IPS-20b (cell line): ENCODE measurements at regions not wholly inside any gene's neighbourhood (a gene's known extent, or its start where the extent isn't known, plus 50 kb on each side); places are given as distances from the start of the nearest gene placed in this dataset.

Source experiments
- H3K27ac ChIP-seq: one replicate; pipeline ENCODE4 v1.5.1; 2013; ENCODE audit warnings: low read length
- H3K27me3 ChIP-seq: 2 replicates; pipeline ENCODE4 v1.6.1; 2013; ENCODE audit warnings: mild to moderate bottlenecking, low read length, inconsistent platforms; ENCODE audit not compliant: insufficient read depth
- H3K36me3 ChIP-seq: 2 replicates; pipeline ENCODE4 v1.6.1; 2013; ENCODE audit warnings: low read depth, mild to moderate bottlenecking, inconsistent platforms, low read length, moderate library complexity; ENCODE audit not compliant: insufficient read depth
- H3K4me1 ChIP-seq: 2 replicates; pipeline ENCODE4 v1.6.1; 2013; ENCODE audit warnings: mild to moderate bottlenecking, control low read depth, inconsistent platforms, low read length, moderate library complexity; ENCODE audit not compliant: insufficient read depth
- H3K4me3 ChIP-seq: 2 replicates; pipeline ENCODE4 v1.5.1; 2013; ENCODE audit warnings: mild to moderate bottlenecking, low read length, inconsistent platforms
- H3K9ac ChIP-seq: 2 replicates; pipeline ENCODE4 v1.6.1; 2013; ENCODE audit warnings: low read depth, mild to moderate bottlenecking, inconsistent platforms, low read length, moderate library complexity
- H3K9me3 ChIP-seq: 2 replicates; pipeline ENCODE4 v1.6.1; 2013; ENCODE audit warnings: mild to moderate bottlenecking, low read depth, low read length, inconsistent platforms; ENCODE audit not compliant: insufficient read depth

DNA sequence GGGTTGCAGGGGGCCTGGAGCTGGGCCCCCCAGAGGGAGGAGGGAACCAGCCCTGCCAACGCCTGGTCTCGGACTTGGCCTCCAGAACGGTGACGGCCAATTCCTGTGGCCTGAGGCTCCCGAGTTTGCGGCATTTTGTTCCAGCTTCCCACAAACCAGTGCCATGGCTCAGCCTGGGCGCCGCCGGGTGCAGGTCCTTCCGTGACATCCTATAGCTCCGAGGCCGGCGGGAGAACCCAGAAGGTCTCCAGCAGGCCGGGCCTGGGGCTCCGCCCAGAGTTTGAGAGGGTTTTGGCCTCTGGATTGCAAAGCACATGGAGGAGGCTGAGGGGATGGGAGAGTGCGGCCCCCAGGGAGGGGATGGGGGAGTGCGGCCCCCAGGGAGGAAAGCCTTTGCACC, 92.6 kb downstream of the UNCX start:
- no peaks in the 10 kb centered on the region for H3K27me3 ChIP-seq
- H3K27ac ChIP-seq, result no peak overlapping the region
- H3K4me3 ChIP-seq, result no peak overlapping the region
- no peaks in the 10 kb centered on the region for H3K9me3 ChIP-seq
- H3K4me1 ChIP-seq, result no peaks in the 10 kb centered on the region
- H3K36me3 ChIP-seq, result no peaks in the 10 kb centered on the region
- H3K9ac ChIP-seq, result no peak overlapping the region

- H3K9ac ChIP-seq, result no peak overlapping the region
- H3K4me1 ChIP-seq, result no peaks in the 10 kb centered on the region
- no peaks in the 10 kb centered on the region for H3K9me3 ChIP-seq
- no peaks in the 10 kb centered on the region for H3K36me3 ChIP-seq
- no peak overlapping the region for H3K4me3 ChIP-seq
- H3K27ac ChIP-seq, result no peak overlapping the region
- H3K27me3 ChIP-seq, result no peaks in the 10 kb centered on the region
These were observed 93.2 kb downstream of the UNCX start for GRCh38 chr7:1325646-1326510.

DNA sequence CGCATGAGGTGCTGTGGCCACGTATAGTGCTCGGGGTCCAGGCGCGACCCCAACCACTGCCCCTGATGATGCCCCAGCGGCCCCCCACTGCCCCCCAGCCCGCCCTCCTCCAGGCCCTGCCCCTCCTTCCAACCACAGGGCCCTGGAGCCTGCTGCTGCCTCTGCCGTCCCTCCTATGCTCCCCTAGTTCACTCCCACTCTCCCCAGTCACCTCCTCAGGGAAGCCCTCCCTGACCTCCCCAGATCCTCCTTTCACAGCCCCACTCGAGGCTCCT, 93.8 kb downstream of the UNCX start:
- Histone ChIP-seq H3K27ac (no peak overlapping the region), H3K4me1 (no peaks in the 10 kb centered on the region), H3K4me3 (no peak overlapping the region), H3K9me3 (no peaks in the 10 kb centered on the region), H3K9ac (no peak overlapping the region), H3K36me3 (no peaks in the 10 kb centered on the region), H3K27me3 (no peaks in the 10 kb centered on the region)

- Histone ChIP-seq H3K9ac (no peak overlapping the region), H3K27me3 (no peaks in the 10 kb centered on the region), H3K9me3 (no peaks in the 10 kb centered on the region), H3K4me1 (no peaks in the 10 kb centered on the region), H3K36me3 (no peaks in the 10 kb centered on the region), H3K27ac (no peak overlapping the region), H3K4me3 (no peak overlapping the region)
These were observed 96.6 kb downstream of the UNCX start for GRCh38 chr7:1329261-1329660.

GRCh38 chr7:1329966-1330800, 97.5 kb downstream of the UNCX start:
- no peak overlapping the region for H3K9ac ChIP-seq
- H3K36me3 ChIP-seq, result no peaks in the 10 kb centered on the region
- H3K4me1 ChIP-seq, result no peaks in the 10 kb centered on the region
- no peaks in the 10 kb centered on the region for H3K27me3 ChIP-seq
- H3K27ac ChIP-seq, result no peak overlapping the region
- no peaks in the 10 kb centered on the region for H3K9me3 ChIP-seq
- no peak overlapping the region for H3K4me3 ChIP-seq

GRCh38 chr7:1330801-1331425, 98.2 kb downstream of the UNCX start:
- H3K4me1 ChIP-seq, result no peaks in the 10 kb centered on the region
- no peak overlapping the region for H3K27ac ChIP-seq
- H3K9ac ChIP-seq, result no peak overlapping the region
- no peak overlapping the region for H3K4me3 ChIP-seq
- no peaks in the 10 kb centered on the region for H3K36me3 ChIP-seq
- no peaks in the 10 kb centered on the region for H3K27me3 ChIP-seq
- H3K9me3 ChIP-seq, result no peaks in the 10 kb centered on the region

DNA sequence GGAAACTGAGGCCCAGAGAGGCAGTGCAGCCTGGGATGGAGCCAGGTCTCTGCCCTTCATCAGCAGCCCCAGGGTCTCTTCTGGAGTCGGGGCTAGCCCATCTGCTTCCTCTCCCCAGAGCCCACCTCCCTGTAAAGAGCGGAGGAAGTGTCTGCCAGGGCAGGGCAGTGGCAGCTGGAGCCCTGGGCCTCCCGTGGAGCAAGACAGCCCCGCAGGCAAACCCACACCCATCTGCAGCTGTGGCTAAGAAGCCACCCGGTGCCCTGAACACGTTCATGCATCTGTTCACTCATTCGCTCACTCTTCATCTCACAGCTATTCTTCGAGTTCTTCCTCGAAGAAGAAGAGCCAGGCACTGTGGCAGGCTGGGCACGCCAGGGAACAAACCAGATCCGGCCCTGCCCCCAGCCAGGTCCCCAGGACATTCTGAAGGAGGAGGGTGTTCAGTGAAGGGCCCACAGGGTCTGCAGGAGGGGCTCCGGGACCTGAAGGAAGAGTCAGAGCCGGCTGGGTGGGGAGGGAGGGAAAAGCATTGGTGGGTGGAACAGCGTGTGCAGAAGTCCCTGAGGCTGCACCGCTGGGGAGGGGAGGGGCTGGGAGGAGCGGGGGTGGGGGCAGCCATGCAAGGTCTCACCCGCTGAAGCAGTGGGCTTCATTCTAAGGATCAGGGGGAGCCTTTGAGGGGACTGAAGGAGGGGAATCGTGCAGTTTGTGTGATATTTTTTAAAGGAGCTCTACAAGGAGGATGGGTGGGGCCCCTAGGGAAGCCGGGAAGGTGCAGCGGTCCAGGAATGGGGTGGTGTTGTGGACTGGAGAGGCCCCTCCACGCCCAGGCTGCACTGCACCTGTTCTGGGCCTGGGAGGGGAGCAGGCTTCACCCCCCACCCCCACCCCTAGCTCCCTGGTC, 99.1 kb downstream of the UNCX start:
- Histone ChIP-seq H3K9me3 (peaks cover 6% of the 10 kb centered on the region; the same call in 1 of the 2 replicates), H3K4me3 (no peak overlapping the region), H3K36me3 (no peaks in the 10 kb centered on the region), H3K27ac (no peak overlapping the region), H3K9ac (no peak overlapping the region), H3K27me3 (no peaks in the 10 kb centered on the region), H3K4me1 (no peaks in the 10 kb centered on the region)

DNA sequence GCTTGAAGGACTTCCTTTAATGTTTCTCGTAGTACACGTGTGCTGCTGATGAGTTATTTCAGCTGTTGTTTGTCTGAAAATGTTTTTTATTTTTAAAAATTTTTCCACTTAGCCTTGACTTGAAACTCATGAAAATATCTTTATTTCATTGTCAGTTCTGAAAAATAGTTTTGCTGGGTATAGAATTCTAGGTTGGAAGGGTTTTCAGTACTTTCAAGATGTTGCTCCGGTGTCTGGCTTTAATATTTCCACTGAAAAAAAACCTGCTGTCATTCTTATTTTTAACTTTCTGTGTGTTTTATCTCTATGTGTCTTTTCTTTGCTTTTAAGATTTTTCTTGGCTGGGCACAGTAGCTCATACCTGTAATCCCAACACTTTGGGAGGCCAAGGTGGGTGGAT, 103.8 kb downstream of the UNCX start:
- Histone ChIP-seq H3K27ac (no peak overlapping the region), H3K9ac (no peak overlapping the region), H3K4me3 (no peak overlapping the region), H3K4me1 (no peaks in the 10 kb centered on the region), H3K9me3 (peaks cover 6% of the 10 kb centered on the region; the same call in 1 of the 2 replicates), H3K36me3 (no peaks in the 10 kb centered on the region), H3K27me3 (no peaks in the 10 kb centered on the region)

DNA sequence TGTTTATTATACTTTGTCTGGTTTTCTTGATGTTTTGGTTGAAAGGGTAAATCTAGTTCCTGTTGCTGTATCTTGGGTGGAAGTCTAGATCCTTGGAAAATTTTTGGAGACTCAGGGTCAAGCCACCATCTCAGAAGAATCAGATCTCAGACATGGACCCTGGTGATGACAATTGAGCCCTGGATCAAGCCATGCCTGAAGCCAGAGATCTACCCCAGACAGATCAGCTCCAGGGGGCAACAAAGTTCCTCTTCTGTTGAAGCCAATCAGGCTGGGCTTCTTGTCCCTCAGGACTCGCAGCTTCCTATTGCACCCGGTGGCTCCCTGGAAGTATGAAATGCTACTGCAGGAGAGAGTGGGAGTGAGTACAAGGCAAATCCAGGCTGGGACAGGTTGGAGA, 106.9 kb downstream of the UNCX start:
- Histone ChIP-seq H3K27ac (no peak overlapping the region), H3K27me3 (no peaks in the 10 kb centered on the region), H3K9me3 (peaks cover 6% of the 10 kb centered on the region; the same call in 1 of the 2 replicates), H3K36me3 (no peaks in the 10 kb centered on the region), H3K9ac (no peak overlapping the region), H3K4me3 (no peak overlapping the region), H3K4me1 (no peaks in the 10 kb centered on the region)

GRCh38 chr7:1340031-1340430, 107.4 kb downstream of the UNCX start:
- H3K4me1 ChIP-seq, result no peaks in the 10 kb centered on the region
- no peaks in the 10 kb centered on the region for H3K36me3 ChIP-seq
- H3K27me3 ChIP-seq, result no peaks in the 10 kb centered on the region
- H3K27ac ChIP-seq, result no peak overlapping the region
- H3K9me3 ChIP-seq, result peaks cover 6% of the 10 kb centered on the region; the same call in 1 of the 2 replicates
- no peak overlapping the region for H3K9ac ChIP-seq
- H3K4me3 ChIP-seq, result no peak overlapping the region
